Mesenteric fat pad (tissue), 1 donor: ENCODE measurements at regions not wholly inside any gene's neighbourhood (a gene's known extent, or its start where the extent isn't known, plus 50 kb on each side); places are given as distances from the start of the nearest gene placed in this dataset.
"Not testable (repeated sequence)": the region's sequence is repeated elsewhere in the genome, so short reads cannot be mapped to it uniquely, and the experiment has no call there.

Source experiments
- DNase-seq: peaks from one replicate; pipeline ENCODE4 v3.0.0-alpha.2; 2020; ENCODE audit warnings: low spot score
- donor health status: DM: yes; HTN: yes; CAD: no.

GRCh38 chrX:98028691-98029090 lies 1145.0 kb downstream of the RPA4 start:
- DNase-seq = no peak

GRCh38 chrX:98029861-98030260 lies 1146.2 kb downstream of the RPA4 start:
- no peak for DNase-seq

DNA sequence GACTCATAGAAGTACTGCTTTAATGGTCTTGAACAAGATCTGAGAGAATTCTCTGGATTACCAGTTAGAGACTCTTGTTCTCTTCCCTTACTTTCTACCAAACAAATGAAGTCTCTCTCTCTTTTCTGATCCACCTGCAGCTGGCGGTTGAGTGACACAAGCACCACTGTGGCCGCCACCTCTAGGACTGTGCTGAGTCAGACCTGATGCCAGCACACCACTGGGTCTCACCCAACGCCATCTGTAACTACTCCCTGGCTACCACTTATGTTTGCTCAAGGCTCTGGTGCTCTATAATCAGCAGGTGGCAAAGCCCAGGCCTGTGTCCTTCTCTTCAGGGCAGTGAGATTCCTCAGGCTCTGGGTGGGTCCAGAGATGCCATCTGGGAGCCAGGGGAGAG lies 1173.5 kb downstream of the RPA4 start:
- no peak for DNase-seq

GRCh38 chrX:98065151-98065550 lies 1181.4 kb downstream of the RPA4 start:
- DNase-seq = no peak

DNA sequence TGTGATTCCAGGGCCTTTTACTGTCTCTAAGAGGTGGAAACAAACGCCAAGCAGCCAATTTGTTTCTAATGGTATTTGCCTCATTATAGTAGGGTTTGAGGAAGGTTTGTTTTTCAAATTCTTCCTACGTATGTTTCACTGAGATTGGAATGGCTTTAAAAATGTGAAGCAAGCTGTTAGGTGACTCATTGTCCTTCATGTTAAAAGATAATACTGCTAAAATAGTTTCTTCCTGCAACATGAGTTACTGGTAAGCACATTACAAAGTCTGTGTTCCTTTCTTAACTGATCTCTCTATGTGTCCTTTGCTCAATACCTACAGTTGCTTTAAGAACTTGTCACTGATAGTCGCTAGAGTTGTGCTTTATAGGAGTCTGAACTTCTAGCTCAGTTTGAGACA lies 1183.9 kb downstream of the RPA4 start:
- no peak for DNase-seq

- no peak for DNase-seq
These were observed 1184.4 kb downstream of the RPA4 start for GRCh38 chrX:98068024-98068580.

- DNase-seq = no peak
These were observed 1187.6 kb downstream of the RPA4 start for GRCh38 chrX:98071331-98071730.

DNA sequence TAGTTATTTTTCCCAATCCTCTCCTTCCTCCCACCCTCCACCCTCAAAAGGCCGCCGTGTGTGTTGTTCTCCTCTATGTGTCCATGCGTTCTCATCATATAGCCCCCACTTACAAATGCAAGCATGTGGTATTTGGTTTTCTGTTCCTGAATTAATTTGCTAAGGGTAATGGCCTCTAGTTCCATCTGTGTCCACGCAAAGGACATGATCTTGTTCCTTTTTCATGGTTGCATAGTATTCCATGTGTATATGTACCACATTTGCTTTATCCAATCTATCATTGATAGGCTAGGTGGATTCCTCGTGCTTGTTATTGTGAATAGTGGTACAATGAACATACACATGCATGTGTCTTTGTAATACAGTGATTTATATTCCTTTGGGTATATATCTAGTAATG lies 1193.7 kb downstream of the RPA4 start:
- DNase-seq = no peak

GRCh38 chrX:98111684-98112083 lies 1228.0 kb downstream of the RPA4 start:
- DNase-seq = no peak

GRCh38 chrX:98114021-98114420 lies 1230.3 kb downstream of the RPA4 start:
- no peak for DNase-seq

DNA sequence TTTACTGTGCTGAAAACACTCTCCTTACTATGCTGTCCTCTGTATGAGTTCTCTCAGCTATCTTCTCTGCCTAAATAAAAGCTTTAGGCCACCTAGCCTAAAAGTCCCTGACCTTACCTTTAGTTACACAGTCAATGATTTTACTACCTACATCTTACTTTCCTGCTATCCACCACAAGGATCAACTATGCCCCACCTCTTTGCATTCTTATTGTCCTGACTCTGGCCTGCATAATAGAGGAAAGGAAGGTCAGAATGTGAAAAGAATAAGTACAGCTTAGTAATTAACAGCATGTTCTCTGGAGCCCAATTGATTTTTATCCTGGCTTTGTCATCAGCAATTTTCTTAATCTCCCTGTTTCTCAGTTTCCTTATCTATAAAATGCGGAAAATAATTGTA lies 1257.8 kb downstream of the RPA4 start:
- DNase-seq = no peak

- DNase-seq = no peak
These were observed 1307.3 kb downstream of the RPA4 start for GRCh38 chrX:98191003-98191402.

DNA sequence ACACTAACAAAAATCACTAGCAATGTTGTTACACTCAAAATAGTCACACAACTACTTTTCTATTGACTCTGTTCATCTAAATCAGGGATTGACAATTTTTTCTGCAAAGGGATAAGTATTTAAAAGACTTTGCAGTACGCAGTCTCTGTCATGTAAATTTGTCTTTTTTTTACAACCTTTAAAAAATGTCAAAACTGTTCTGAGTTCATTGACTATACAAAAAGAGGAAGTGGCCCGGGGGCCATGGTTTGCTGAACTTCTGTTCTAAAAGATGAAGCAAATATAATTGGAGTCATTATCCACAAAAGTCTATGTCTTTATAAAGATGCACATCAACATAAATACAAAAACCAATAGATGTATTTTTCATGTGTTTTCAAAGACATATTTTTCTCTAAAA lies 1310.3 kb downstream of the RPA4 start:
- no peak for DNase-seq

DNA sequence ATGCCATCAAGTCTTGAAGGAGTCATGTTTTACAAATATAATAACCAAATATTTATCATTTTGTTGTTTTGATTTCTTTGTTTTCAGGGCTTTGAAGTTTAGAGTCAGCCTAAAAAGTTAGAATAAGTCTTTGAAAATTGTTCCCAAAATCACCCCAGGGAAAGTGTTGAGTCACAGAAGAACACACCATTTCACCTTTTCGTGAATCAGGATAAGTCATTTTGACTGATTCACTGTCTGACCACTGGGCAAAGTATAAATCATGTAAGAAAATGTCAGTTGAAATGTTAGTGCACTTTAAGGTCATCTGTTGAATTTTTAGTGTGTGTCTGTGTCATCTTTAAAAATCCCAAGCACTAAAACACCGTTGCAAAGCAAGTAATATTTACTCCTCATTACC lies 1320.1 kb downstream of the RPA4 start:
- DNase-seq = no peak

- DNase-seq = no peak
These were observed 1324.2 kb downstream of the RPA4 start for GRCh38 chrX:98207947-98208346.

DNA sequence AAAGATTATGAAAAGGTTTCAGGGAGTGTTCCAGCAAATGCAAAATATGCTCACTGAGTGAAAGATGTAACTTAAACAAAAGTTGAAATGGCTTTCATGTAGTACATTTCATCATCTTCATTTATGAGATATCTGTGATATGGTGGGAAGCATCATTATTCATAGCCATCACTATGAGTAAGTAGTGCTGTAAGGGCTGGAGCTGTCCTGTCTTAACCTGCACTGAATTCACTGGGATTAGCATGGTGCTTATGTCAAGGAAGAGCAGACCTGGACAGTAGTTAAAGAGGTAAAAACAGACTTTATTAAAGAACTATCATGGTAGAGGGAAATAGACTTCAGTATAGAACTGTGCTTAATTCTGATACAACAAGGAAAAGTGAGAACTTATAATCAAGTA lies 1347.3 kb downstream of the RPA4 start:
- no peak for DNase-seq

DNA sequence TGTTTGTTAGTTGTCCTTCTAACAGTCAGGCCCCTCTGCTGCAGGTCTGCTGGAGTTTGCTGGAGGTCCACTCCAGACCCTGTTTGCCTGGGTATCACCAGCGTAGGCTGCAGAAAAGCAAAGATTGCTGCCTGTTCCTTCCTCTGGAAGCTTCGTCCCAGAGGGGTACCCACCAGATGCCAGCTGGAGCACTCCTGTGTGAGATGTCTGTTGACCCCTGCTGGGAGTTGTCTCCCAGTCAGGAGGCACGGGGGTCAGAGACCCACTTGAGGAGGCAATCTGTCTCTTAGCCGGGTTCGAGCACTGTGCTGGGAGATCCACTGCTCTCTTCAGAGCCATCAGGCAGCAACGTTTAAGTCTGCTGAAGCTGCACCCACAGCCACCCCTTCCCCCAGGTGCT lies 1356.4 kb downstream of the RPA4 start:
- not testable (repeated sequence) for DNase-seq

GRCh38 chrX:98263135-98263534 lies 1379.4 kb downstream of the RPA4 start:
- no peak for DNase-seq

DNA sequence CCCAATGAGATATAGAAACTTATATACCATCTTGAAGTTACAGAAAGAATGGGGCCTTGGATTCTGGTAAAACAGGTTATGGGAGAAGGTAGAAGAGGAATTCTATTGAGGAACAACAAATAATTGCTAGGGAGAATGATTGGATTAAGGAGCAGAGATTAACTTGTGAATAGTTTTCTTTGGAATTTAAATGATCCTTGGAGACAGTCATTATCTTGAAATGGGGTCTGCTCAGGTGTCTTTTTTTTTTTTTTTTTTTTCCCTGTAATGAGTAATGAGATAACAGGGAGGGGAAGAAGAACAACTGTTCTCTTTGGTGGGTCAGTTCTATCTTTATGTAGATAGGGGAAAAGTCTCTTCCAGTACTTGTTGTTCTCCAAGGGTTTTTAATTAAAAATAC lies 1406.0 kb downstream of the RPA4 start:
- DNase-seq = no peak

DNA sequence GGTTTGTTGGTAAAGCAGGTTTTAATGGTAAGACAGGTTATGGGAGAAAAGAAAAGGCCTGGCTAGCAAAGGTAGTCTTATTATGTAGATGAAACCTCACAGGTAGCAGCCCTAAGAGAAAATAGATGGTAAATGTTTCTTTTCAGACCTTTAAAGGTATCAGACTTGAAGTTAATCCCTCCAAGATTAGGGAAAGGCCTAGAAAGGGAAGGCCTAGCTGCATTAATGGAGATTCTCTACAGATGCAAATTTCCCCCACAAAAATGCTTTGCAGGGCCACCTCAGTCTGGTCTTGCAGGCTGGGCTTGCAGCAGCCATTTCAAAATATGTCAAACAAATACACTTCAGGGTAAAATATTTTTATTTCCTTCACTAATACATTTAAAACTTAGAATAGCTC lies 1410.6 kb downstream of the RPA4 start:
- no peak for DNase-seq

DNA sequence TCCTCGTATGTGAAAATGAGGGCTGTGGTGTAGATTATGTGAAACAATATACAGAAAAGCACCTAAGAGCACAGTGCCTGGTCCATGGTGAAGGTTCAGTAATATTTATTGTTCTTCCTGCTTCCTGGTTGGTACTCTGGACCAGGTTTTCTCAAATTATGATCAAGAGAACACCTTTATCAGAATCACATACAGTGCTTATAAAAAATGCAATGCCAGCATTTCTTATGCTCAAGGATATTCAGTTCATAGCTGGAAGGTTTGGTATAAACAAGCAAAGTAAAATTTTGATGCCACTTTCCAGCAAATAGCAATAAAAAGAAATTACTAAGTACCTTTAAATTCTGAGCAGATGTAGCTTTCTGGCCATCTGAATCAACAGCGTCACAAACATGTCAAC lies 1412.4 kb downstream of the RPA4 start:
- DNase-seq = no peak

GRCh38 chrX:98299785-98300184 lies 1416.1 kb downstream of the RPA4 start:
- DNase-seq = no peak

GRCh38 chrX:98300536-98300935 lies 1416.8 kb downstream of the RPA4 start:
- not testable (repeated sequence) for DNase-seq

- no peak for DNase-seq
These were observed 1447.7 kb downstream of the RPA4 start for GRCh38 chrX:98331407-98331806.
